GM19438 (cell line): ENCODE measurements at regions not wholly inside any gene's neighbourhood (a gene's known extent, or its start where the extent isn't known, plus 50 kb on each side); places are given as distances from the start of the nearest gene placed in this dataset.
A peak's percentile ranks its signal among the peaks of the same experiment; 100 is the strongest.

Experiments
- ATAC-seq: cut with Tn5 transposase; IDR thresholded peaks from one replicate; pipeline ENCODE4 v1.9.1; 2021; ENCODE audit warnings: low read depth; ENCODE audit not compliant: unreplicated experiment

DNA sequence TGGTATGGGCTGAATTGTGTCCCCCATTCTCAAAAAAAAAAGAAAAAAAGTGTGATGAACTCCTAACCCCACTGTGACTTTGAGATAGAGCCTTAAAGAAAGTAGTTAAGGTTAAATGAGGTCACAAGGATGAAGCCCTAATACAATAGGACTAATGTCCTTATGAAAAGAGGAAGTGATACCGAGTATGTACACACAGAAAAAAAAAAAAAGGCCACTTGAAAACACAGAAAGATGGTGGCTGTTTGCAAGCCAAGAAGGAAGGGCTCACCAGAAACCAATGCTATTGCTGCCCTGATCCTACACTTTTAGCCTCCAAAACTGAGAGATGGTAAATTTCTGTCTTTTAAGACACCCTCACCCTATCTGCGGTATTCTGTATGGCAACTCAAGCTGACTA lies 955.6 kb downstream of the PCDH17 start:
- ATAC-seq = peak; percentile 94

DNA sequence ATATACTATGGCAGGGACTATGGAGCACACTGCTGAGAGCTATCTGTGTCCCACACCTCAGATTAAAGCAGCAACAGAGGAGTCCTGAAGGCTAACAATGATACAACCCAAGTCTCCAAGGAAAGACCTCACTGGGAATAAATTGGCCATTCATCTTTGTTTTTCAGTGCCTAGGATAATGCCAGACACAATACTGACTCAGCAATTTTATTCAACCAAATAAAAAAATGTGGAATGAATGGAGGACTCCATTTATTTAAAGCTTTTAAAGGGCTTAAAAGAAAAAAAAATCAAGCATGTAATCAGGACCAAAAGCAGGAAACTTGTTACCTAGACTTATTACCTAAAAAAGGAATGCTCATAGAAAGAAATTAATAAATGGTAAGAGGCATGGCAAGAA lies 960.5 kb downstream of the PCDH17 start:
- ATAC-seq = no peak

DNA sequence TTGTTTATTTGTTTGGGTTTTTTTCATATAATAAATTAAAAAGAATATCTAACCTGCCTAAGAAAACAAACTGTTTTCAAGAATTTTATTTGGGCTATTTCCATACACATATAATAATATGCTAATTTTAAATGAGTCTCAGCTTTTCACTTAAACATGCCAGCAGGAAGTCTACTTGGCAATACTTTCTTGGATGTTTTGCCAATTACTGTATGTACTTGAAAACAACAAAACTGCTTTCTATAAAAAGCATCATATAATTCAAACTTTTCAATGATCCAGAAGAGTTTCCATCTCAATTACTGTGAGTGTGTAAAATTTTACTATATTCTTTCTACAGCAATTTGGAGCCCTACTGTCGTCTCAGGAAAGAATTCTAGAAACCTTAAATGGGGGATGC lies 961.2 kb downstream of the PCDH17 start:
- no peak for ATAC-seq

DNA sequence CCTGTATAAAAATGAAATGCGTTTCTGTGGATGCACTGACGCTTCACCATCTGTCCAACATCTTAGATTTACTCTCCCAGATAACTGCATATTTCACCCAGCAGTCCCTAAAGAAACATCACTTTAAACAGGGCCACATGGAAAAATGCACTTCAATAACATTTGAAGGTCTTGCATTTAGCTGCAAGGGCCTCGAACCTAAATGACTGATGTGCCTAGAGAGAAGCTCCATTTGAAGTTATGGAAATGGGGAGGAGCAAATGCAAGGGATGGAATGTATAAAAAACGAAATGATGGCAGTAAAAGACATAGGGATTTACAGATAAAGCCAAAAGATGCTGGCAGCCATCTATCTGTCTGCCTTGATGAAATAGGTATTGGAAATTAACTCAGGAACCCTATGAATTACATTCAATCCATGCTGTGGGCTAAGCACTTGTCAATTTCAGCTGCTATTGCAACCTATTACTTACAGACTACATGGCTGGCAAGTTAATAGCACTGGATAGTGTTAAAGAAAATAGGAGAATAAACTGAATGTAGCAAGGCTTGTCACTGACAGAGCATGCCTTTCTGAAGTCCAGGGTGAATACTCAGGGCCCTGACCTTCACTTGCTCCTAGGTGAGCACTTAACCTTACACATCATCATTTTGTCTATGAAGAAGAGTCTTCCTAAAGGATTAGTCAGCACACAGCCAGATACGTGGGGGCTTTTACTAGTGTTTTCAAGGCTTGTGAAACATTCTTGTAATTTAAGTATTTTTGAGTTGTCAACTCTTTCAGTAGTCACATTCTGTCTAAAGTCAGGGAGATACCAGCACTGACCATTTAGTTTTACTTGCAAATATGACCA lies 963.4 kb downstream of the PCDH17 start:
- no peak for ATAC-seq

DNA sequence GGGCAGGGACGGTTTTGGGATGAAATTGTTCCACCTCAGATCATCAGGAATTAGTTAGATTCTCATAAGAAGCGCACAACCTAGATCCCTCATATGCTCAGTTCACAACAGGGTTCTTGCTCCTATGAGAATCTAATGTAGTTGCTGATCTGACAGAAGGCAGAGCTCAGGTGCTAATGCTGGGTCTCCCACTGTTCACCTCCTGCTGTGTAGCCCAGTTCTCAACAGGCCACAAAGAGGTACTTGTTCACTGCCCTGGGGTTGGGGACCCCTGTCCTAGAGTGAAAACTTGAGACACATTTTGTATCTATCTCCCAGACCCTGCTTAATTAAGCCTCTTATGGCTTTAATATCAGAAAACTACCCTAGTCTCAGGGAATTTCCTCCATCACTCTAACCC lies 966.0 kb downstream of the PCDH17 start:
- no peak for ATAC-seq

DNA sequence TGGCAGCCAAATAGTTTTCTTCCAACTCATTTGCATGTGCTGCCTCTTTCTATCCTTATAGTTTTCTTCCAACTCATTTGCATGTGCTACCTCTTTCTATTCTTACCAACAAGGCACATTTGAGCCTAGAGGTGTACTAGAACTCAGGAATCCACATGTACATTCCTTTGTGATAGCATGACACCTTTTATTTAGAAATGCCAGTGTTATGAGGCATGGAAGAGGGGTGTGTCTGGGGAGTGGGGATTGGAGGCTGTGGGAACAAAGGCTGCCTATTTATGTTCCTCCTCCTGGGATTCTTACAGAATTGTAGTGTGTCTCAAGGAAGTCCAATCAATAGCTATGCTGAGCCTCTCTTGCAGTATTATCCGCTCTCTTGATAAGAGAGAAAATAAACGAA lies 966.7 kb downstream of the PCDH17 start:
- no peak for ATAC-seq

DNA sequence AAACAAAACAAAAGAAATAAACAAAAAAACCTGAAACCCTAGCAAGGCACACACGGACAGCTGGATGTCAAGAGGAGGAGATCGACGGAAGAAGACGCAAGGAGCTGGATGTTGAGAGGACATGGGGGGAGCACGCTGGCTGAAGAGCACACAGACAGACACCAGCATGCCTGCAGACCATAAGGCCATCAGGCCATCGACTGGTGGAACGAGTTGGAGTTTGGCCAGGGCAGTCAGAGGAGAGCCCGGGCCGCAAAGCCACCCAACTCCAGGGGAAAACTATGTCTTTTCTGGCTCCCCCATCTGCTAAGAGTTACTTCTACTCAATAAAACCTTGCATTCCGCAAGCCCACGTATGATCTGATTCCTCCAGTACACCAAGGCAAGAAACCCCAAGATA lies 979.6 kb downstream of the PCDH17 start:
- ATAC-seq = no peak

DNA sequence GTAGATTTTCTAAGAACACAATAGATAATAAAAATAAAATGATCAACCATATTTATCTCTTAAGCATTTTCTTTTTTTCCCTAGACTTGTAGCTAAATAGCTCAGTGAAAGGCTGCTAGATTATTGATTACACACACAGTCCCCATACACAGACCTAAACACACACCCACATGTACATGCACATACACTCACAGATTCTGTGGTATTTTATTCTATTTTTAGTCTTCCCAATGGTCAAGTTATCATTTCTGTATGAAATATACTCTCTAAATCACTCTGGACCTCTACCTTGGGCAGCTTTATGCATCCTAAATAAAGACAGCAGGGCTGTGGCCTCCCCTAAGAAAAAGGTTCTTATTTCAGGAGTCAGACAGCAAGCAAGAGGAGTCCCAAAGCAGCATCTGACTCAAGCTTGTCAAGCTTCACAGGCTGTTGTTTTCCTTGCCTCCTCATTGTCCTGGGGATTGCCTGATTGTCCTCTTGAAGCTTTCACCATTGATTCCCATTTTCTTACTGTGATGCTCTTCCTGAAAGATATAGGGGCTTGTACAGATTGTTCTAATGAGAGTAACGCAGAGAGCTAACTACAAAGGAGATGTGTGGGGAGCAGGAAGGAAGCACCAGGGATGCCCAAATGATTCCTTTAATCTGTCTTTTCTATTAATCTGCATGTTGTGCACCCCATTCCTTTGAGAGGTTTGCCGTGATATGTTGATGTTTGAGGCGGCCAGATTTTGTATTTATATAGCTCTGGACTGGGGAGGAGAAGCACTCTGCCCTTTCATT lies 986.5 kb downstream of the PCDH17 start:
- no peak for ATAC-seq

DNA sequence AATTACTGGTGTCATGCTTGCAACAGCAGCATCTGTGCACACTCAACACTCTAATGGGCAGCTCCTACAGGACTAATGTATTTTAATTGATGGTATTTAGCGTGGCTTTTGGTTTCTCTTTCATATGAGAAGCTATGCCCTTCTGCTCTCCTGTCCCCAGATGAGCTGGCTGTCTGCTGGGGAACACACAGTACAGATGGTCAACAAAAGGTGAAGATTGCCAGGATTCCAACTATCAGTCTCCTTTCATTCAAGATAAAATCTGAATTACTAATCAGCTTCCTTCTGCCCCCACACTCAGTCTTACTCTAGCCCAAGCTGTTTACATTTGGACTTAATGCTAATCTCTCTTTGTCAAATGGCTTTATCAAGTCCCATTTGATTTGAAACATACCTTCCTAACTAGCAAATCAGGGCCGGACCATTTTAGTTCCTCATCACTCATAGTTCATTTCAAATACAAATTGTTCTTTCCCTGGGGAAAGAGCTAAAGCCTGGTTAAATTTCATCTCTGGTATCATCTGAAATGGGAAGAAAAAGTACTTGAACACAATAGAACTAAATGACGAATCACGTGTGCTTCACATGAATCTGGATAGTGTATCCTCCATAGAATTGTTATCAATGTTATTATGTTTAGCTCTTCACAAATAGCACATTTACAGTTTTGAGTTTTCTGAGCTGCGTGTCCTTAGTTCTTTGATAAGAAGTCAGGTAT lies 988.0 kb downstream of the PCDH17 start:
- no peak for ATAC-seq

DNA sequence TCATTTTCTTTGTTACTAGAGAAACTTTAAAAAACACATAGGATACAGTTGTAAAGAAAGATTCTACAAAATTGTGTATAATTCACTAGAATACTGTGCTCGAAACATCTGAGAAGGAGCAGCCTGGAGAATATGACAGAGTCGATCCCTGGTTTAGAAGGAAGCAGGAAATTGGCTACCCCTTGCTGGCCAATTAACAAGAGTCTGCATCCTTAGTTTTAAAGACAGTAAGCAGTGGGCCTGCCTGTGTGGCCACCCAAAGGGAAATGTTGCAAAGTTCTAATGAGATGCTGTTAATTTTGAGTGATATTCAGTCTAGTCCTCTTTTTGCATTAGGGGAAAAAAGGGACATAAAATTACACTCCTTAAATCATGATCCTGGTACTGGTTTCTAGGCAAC lies 988.6 kb downstream of the PCDH17 start:
- ATAC-seq = no peak

DNA sequence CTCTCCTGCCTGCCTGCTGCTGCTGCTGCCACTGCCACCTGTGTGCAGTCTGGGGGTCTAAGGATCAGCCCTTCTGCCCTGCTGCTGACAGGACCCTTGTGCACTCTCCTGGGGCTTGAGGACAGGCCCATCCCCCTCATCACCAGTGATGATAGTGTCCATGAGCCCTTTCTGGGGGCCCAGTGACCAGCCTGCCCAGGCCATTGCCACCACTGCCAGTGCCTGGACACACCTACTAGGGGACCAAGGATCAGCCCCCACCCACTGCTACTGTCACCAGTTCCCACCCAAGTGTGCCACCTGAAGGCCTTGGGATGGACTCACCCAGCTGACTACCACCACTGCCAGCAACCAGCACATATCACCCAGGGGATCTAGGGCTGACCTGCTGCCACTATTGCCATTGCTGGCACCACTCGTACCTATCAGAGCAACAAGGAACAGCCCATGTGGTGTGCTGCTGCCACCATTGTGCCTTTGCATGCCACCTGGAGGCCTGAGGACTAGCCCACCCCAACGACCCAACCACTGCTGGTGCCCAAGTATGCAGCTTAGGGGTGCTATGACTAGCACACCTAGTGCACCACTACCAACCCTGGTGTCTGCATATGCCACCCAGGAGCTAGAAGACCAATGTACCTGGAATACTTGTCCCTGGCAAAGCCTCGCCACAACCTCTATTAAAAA lies 994.3 kb downstream of the PCDH17 start:
- ATAC-seq = no peak

DNA sequence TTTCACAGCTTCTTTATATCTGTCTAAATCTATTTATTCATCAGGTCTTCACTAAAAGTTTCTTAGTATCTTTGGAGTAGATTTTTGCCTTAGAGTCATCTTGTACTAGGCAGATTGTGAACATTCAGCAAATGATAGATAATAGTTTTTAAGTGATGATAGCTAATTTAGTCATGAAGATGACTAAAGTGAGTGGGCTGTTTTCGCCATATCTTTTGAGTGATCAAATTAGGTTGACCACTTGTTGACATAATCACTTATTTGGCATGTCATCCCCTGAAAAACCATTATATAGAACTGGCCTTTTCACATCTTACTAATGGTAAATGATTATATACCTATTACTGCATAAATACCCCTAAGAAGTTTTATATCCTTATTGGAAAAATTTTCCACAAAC lies 999.2 kb downstream of the PCDH17 start:
- ATAC-seq = no peak

DNA sequence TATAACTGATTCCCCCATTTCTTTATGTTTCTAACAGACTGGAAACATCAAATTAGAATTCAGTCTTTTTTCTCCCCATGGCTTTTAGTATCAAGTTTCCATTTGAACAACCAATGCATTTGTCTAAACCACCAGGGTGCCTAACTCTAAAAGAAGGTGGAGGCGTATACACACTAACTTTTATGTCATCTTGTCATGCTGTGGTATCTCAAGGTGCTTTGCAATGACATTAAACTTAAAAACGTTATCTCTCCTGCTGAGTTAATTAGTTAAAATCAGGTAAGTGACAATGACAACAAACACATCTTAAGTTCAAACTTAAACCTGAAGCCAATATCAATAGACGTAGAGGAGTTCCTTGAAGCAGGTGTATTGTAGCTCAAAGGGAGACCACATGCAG lies 1001.7 kb downstream of the PCDH17 start:
- no peak for ATAC-seq

DNA sequence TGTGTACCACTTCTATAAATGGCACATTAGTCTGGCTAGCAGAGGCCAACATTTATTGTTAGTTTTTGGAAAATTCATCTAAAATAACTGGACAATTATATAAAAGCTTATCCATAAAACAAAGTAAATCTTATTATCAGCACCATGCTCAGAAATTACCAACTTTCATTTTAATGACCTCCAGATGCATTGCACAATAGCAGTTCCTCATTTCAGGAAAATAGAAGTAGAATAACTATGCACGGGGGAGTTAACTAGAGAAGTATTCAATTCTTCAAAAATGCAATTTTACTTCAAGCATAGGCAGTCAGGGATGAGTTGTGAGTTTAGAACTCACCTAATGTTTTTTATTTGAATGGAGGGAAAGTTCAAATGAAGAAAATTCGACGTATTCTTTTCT lies 1023.5 kb downstream of the PCDH17 start:
- no peak for ATAC-seq

DNA sequence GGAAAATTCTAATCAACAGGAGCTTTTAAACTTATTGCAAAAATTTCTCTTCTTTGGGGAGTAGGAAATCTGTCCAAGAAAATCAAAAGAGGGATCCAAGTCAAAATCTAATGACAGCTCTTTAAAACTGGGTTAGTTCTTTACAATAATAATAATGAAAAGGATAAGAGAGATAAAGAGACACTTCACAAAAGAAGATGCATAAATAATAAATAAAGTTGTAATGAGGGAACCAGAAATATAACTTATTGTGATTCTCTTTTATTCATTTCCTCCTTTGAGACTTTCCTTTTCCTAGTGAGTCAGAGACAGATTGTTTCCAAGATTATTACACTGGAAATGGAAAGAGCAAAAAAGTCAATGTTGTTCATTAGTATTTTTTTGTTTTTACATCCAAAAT lies 1029.3 kb downstream of the PCDH17 start:
- no peak for ATAC-seq

DNA sequence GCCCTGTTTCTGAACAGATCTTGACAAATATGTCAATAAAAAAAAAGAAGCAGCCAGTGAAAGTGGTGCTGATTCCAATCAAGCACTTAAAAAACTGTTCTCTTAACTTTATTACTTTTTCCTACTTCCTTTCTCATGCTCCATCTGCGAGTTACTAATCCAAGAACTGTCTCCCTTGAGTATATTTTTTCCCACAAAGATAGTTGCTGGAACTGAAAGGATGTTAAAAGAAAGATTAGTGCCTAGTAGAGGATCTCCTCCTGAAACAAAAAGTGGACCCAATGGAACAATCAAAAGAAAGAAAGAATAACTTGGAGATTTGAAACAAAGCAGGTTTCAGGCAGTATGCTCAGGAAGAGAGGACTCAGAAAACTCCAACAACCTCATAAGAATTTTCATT lies 1034.8 kb downstream of the PCDH17 start:
- ATAC-seq = no peak

DNA sequence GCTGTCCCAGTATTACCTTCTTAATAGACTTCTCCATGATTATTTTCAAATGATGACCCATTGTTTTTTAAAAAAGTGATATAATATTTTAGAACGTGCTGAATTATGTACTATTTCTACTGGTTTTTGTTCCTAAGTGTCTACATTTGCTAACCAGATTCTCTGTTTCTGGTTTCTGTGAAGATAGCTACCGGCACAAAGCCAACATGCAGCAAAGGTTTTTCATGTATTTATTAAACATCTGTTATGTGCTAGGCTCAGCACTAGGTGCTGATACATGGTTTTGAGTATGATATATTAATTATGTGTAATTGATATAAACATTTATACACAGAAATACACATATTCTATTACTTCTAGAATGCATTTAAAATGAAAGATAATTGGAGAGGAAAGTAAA lies 1035.6 kb downstream of the PCDH17 start:
- no peak for ATAC-seq

DNA sequence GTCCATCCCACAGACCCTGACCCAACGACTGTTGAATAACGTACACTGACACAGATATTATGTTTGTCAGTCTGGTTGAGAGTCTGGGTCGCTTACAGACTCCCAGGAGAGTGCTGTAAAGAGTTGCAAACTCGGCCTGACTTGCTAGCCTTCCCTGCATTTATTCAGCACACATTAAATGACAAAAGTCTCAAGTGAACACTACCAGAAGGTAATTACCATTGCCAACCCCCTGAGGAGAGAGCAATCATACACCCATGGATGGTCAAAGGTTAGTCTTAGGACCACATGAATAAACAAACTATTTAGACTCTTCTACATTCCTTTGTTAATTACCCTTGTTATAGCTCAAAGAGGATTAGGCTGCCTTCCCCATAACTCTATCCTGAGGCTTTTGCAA lies 1048.6 kb downstream of the PCDH17 start:
- ATAC-seq = no peak

DNA sequence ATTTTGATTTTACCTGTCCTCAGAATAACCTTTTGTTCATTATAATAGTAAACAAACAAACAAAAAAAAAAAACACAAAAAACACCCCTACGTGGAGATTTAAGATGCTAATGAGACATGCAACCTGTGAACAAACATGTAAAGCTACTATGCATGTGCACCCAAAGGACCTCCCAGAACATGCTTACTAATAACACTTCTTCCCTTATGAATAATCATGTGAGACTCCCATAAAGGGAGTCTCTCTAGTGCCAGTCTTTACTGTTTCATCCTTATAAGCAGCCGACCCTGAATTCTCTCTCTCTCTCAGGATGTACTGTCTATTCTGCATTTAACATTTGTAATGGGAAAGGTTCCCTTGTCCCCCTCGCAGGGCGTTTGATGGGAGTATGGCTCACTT lies 1051.1 kb downstream of the PCDH17 start:
- ATAC-seq = no peak

DNA sequence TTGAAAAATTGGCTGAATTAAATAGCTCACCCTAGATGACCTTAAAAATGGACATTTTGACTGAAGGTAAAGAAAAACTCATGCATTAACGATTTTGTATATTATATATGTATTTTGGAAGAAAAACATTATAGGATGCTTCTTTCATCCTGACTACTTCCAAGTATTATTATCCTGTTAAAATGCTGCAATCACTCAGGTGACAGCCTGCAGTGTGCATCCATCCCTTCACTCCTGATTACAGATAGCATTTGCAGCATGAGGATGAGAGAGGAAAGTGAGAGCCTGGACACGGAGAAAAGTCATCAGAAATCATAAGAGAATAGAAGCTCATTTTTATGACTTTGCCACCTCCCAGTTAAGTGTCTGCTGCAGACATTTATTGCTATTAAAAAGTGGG lies 1055.6 kb downstream of the PCDH17 start:
- no peak for ATAC-seq

DNA sequence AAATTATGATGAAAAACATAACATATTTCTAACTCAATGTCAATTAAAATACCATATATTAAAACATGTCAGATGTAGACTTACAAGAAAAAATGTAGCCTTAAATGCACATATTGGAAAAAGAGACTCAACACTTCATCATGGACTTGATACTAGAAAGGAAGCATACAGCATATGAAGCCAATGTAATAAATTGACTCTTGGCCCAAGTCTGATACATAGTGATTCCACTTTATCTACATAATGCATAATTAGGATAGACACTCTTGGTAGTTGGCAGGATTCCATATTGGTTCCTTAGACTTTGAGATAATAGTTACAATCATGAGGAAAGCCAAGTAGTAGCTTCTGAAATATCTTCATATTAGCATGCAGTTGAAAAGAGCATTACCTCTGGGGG lies 1067.0 kb downstream of the PCDH17 start:
- no peak for ATAC-seq
